ENCODE measurements at regions not wholly inside any gene's neighbourhood (a gene's known extent, or its start where the extent isn't known, plus 50 kb on each side); places are given as distances from the start of the nearest gene placed in this dataset.

DNA sequence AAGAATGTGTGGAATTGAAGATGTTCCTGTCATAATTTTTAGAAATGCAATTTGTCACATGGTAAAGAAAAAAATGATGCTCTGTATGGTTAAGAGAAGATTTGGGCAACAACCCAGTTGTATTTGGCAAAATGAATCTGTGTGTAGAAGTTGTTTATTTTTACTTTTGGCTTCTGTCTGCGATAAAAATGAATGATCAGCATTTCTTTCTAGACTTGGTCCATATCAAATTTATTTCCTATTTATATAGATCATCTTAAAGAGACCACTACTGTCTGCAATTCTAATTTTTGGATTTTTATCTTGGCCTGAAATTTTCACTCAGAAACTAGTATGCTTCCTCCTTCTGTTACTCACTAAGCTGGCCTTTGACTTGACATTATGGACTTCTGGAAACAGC is 396.9 kb downstream of the FAM47A start:
- H3K27me3 ChIP-seq (ENCODE audit: insufficient read depth, low read depth, low read length) = no peaks in the 10 kb centered on the region
- H3K4me3 ChIP-seq (ENCODE audit: low read length) = no peak overlapping the region
- no peak overlapping the region for H3K27ac ChIP-seq (ENCODE audit: low read length)
- H3K9me2 ChIP-seq (ENCODE audit: insufficient read depth, low read length) = no peaks in the 10 kb centered on the region
- no peaks in the 10 kb centered on the region for H3K36me3 ChIP-seq (ENCODE audit: insufficient read depth, low read length)
- no peaks in the 10 kb centered on the region for H4K20me1 ChIP-seq (ENCODE audit: insufficient read depth)
- no peak overlapping the region for H2AFZ ChIP-seq (ENCODE audit: low read depth, low read length)
- H3K4me2 ChIP-seq (ENCODE audit: low read length) = no peak overlapping the region
- no peaks in the 10 kb centered on the region for H3F3A ChIP-seq (ENCODE audit: insufficient read depth, low read length, poor library complexity, severe bottlenecking)
- TF ChIP-seq EZH2 (IDR thresholded peaks at IDR 0.05; ENCODE audit: borderline replicate concordance, insufficient read depth, low read length, poor library complexity, severe bottlenecking) = no peak
- no peak for TF ChIP-seq TAF1 (IDR thresholded peaks at IDR 0.05; ENCODE audit: low read depth)
- TF ChIP-seq MXI1 (conservative IDR thresholded peaks at IDR 0.05; ENCODE audit: poor library complexity, severe bottlenecking) = no peak
- no peak for TF ChIP-seq EP300 (conservative IDR thresholded peaks at IDR 0.05; ENCODE audit: poor library complexity, severe bottlenecking)
- TF ChIP-seq, protein P1, sequence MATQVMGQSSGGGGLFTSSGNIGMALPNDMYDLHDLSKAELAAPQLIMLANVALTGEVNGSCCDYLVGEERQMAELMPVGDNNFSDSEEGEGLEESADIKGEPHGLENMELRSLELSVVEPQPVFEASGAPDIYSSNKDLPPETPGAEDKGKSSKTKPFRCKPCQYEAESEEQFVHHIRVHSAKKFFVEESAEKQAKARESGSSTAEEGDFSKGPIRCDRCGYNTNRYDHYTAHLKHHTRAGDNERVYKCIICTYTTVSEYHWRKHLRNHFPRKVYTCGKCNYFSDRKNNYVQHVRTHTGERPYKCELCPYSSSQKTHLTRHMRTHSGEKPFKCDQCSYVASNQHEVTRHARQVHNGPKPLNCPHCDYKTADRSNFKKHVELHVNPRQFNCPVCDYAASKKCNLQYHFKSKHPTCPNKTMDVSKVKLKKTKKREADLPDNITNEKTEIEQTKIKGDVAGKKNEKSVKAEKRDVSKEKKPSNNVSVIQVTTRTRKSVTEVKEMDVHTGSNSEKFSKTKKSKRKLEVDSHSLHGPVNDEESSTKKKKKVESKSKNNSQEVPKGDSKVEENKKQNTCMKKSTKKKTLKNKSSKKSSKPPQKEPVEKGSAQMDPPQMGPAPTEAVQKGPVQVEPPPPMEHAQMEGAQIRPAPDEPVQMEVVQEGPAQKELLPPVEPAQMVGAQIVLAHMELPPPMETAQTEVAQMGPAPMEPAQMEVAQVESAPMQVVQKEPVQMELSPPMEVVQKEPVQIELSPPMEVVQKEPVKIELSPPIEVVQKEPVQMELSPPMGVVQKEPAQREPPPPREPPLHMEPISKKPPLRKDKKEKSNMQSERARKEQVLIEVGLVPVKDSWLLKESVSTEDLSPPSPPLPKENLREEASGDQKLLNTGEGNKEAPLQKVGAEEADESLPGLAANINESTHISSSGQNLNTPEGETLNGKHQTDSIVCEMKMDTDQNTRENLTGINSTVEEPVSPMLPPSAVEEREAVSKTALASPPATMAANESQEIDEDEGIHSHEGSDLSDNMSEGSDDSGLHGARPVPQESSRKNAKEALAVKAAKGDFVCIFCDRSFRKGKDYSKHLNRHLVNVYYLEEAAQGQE (IDR thresholded peaks at IDR 0.05; ENCODE audit: borderline replicate concordance) = no peak
- TF ChIP-seq SMC3 (conservative IDR thresholded peaks at IDR 0.05; ENCODE audit: poor library complexity) = no peak
- no peak for TF ChIP-seq POLR2AphosphoS5 (IDR thresholded peaks at IDR 0.05)
- TF ChIP-seq, protein P2, sequence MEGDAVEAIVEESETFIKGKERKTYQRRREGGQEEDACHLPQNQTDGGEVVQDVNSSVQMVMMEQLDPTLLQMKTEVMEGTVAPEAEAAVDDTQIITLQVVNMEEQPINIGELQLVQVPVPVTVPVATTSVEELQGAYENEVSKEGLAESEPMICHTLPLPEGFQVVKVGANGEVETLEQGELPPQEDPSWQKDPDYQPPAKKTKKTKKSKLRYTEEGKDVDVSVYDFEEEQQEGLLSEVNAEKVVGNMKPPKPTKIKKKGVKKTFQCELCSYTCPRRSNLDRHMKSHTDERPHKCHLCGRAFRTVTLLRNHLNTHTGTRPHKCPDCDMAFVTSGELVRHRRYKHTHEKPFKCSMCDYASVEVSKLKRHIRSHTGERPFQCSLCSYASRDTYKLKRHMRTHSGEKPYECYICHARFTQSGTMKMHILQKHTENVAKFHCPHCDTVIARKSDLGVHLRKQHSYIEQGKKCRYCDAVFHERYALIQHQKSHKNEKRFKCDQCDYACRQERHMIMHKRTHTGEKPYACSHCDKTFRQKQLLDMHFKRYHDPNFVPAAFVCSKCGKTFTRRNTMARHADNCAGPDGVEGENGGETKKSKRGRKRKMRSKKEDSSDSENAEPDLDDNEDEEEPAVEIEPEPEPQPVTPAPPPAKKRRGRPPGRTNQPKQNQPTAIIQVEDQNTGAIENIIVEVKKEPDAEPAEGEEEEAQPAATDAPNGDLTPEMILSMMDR (IDR thresholded peaks at IDR 0.05; ENCODE audit: poor library complexity, severe bottlenecking) = no peak
- no peak overlapping the region for H3K9ac ChIP-seq (ENCODE audit: low read length)
- no peaks in the 10 kb centered on the region for H3K79me2 ChIP-seq (replicated peaks; ENCODE audit: insufficient read depth, low read length)
- H3K9me3 ChIP-seq (ENCODE audit: low read length) = no peaks in the 10 kb centered on the region

DNA sequence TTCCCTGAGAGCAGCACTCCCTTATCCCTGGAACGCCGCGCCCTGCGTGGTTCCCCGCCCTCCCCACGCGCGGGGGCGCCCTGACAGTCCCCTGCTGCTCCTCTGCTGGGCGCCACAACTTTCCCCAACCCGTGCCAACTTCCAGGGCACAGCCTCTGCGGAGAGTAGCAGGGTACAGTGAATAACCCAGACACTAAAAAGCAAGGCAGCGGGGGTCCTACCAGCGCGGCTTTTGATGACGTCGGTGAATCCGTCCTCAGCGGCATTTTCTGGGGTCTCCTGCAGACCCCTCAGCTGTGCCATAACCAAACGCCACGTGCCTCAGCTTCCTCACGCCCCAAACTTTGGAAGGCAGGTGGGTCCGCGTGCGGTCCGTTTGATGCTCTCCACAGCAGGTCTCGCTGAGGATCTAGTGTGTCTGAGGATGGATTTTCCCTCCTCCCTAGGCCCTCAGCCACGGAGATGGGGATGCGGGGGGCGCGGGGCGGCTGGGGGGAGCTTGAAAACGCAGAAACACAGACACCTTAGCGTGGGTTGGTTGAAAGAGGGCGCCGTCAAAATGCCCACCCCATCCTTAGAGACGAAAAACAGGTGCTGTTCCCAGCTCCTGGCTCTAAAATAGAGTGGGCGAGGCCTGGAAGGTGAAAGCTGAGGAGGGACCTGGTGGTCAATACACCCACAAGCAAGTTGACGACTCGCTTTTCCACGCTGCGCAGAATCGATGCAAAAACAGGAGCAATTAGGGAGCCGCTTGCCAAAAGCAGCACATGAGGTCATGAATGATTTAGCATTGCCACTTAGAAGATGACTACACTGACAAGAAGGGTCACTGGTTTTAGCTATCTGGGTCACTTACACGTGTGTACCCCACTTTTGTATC is 405.6 kb downstream of the FAM47A start:
- H4K20me1 ChIP-seq (ENCODE audit: insufficient read depth) = no peaks in the 10 kb centered on the region
- no peak overlapping the region for H3K4me2 ChIP-seq (ENCODE audit: low read length)
- H3F3A ChIP-seq (ENCODE audit: insufficient read depth, low read length, poor library complexity, severe bottlenecking) = no peaks in the 10 kb centered on the region
- no peaks in the 10 kb centered on the region for H3K36me3 ChIP-seq (ENCODE audit: insufficient read depth, low read length)
- no peaks in the 10 kb centered on the region for H3K9me2 ChIP-seq (ENCODE audit: insufficient read depth, low read length)
- H3K4me3 ChIP-seq (ENCODE audit: low read length) = peak overlapping the region; percentile 33
- H3K79me2 ChIP-seq (replicated peaks; ENCODE audit: insufficient read depth, low read length) = no peaks in the 10 kb centered on the region
- H3K27me3 ChIP-seq (ENCODE audit: insufficient read depth, low read depth, low read length) = peaks cover 15% of the 10 kb centered on the region
- H3K9me3 ChIP-seq (ENCODE audit: low read length) = no peaks in the 10 kb centered on the region
- no peak overlapping the region for H3K9ac ChIP-seq (ENCODE audit: low read length)
- TF ChIP-seq EP300 (conservative IDR thresholded peaks at IDR 0.05; ENCODE audit: poor library complexity, severe bottlenecking) (no peak), POLR2AphosphoS5 (IDR thresholded peaks at IDR 0.05) (no peak), MXI1 (conservative IDR thresholded peaks at IDR 0.05; ENCODE audit: poor library complexity, severe bottlenecking) (no peak), TAF1 (IDR thresholded peaks at IDR 0.05; ENCODE audit: low read depth) (no peak), RAD21 (conservative IDR thresholded peaks at IDR 0.05) (no peak), SMC3 (conservative IDR thresholded peaks at IDR 0.05; ENCODE audit: poor library complexity) (no peak), EZH2 (IDR thresholded peaks at IDR 0.05; ENCODE audit: borderline replicate concordance, insufficient read depth, low read length, poor library complexity, severe bottlenecking) (no peak)
- TF ChIP-seq, protein P1 (IDR thresholded peaks at IDR 0.05; ENCODE audit: borderline replicate concordance) = no peak
- TF ChIP-seq, protein P2 (IDR thresholded peaks at IDR 0.05; ENCODE audit: poor library complexity, severe bottlenecking) = no peak
- H2AFZ ChIP-seq (ENCODE audit: low read depth, low read length) = no peak overlapping the region
- H3K27ac ChIP-seq (ENCODE audit: low read length) = no peak overlapping the region
